ENCODE measurements at regions not wholly inside any gene's neighbourhood (a gene's known extent, or its start where the extent isn't known, plus 50 kb on each side); places are given as distances from the start of the nearest gene placed in this dataset.
A peak's percentile ranks its signal among the peaks of the same experiment; 100 is the strongest.
"Not testable (repeated sequence)": the region's sequence is repeated elsewhere in the genome, so short reads cannot be mapped to it uniquely, and the experiment has no call there.

DNA sequence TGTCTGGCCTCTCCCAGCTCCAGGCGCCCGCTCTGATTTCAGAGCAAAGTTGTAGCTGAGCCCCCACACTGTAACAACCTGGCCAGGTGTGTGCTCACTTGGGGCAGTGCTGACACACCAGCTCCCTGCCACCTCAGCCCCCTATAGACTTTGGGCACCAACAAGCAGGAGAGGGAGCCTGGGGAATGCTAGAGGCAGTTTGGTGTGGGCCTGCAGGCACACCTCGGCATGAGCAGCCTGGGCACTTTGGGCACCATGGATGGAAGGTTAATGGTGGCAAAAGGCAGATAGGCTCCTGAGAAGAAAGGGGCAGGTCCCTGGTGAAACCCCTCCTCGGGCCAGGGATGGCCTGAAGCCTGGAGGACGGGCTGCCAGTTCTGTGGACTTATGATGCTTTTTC lies 212.7 kb upstream of the GNAI1 start:
- no peaks in the 10 kb centered on the region for H3K36me3 ChIP-seq (ENCODE audit: control insufficient read depth in 2 of 3, insufficient read depth in 3 of 3, low read length in 3 of 3)
- H3K4me3 ChIP-seq (ENCODE audit: low read length in 3 of 3), result no peak overlapping the region
- TF ChIP-seq, protein P1, sequence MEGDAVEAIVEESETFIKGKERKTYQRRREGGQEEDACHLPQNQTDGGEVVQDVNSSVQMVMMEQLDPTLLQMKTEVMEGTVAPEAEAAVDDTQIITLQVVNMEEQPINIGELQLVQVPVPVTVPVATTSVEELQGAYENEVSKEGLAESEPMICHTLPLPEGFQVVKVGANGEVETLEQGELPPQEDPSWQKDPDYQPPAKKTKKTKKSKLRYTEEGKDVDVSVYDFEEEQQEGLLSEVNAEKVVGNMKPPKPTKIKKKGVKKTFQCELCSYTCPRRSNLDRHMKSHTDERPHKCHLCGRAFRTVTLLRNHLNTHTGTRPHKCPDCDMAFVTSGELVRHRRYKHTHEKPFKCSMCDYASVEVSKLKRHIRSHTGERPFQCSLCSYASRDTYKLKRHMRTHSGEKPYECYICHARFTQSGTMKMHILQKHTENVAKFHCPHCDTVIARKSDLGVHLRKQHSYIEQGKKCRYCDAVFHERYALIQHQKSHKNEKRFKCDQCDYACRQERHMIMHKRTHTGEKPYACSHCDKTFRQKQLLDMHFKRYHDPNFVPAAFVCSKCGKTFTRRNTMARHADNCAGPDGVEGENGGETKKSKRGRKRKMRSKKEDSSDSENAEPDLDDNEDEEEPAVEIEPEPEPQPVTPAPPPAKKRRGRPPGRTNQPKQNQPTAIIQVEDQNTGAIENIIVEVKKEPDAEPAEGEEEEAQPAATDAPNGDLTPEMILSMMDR (IDR thresholded peaks at IDR 0.05; ENCODE audit: borderline replicate concordance, extremely low read depth, insufficient read depth), result no peak
- intact Hi-C loops (cut with DNase I), result no loop called here
- no peaks in the 10 kb centered on the region for H3K27me3 ChIP-seq (ENCODE audit: control insufficient read depth, insufficient read depth, low read length)
- no peak overlapping the region for H3K9ac ChIP-seq (ENCODE audit: low read length in 3 of 3)
- H3K4me1 ChIP-seq (ENCODE audit: control insufficient read depth in 2 of 3, insufficient read depth in 2 of 3, low read depth in 1 of 3, low read length in 3 of 3), result no peaks in the 10 kb centered on the region
- no peak overlapping the region for H3K27ac ChIP-seq (ENCODE audit: low read depth in 2 of 2, low read length in 2 of 2)
- FAIRE-seq (no peak), DNase-seq (peak in 1 of 5 donors; percentile 52)
- H3K9me3 ChIP-seq (ENCODE audit: control insufficient read depth in 2 of 3, insufficient read depth in 1 of 3, low read length in 3 of 3), result no peaks in the 10 kb centered on the region

- FAIRE-seq; H3K36me3 ChIP-seq (ENCODE audit: control insufficient read depth in 2 of 3, insufficient read depth in 3 of 3, low read length in 3 of 3); H3K4me3 ChIP-seq (ENCODE audit: low read length in 3 of 3); H3K9me3 ChIP-seq (ENCODE audit: control insufficient read depth in 2 of 3, insufficient read depth in 1 of 3, low read length in 3 of 3); DNase-seq; H3K9ac ChIP-seq (ENCODE audit: low read length in 3 of 3); H3K27ac ChIP-seq (ENCODE audit: low read depth in 2 of 2, low read length in 2 of 2); intact Hi-C loops (cut with DNase I); H3K4me1 ChIP-seq (ENCODE audit: control insufficient read depth in 2 of 3, insufficient read depth in 2 of 3, low read depth in 1 of 3, low read length in 3 of 3); H3K27me3 ChIP-seq (ENCODE audit: control insufficient read depth, insufficient read depth, low read length): not testable (repeated sequence)
Measured at GRCh38 chr7:79918632-79919031, 216.0 kb upstream of the GNAI1 start.

GRCh38 chr7:79915346-79915745 lies 219.3 kb upstream of the GNAI1 start:
- H3K4me1 ChIP-seq (ENCODE audit: control insufficient read depth in 2 of 3, insufficient read depth in 2 of 3, low read depth in 1 of 3, low read length in 3 of 3); FAIRE-seq; H3K9me3 ChIP-seq (ENCODE audit: control insufficient read depth in 2 of 3, insufficient read depth in 1 of 3, low read length in 3 of 3); H3K4me3 ChIP-seq (ENCODE audit: low read length in 3 of 3); H3K27ac ChIP-seq (ENCODE audit: low read depth in 2 of 2, low read length in 2 of 2); H3K9ac ChIP-seq (ENCODE audit: low read length in 3 of 3); intact Hi-C loops (cut with DNase I); H3K36me3 ChIP-seq (ENCODE audit: control insufficient read depth in 2 of 3, insufficient read depth in 3 of 3, low read length in 3 of 3); H3K27me3 ChIP-seq (ENCODE audit: control insufficient read depth, insufficient read depth, low read length); DNase-seq: not testable (repeated sequence)

DNA sequence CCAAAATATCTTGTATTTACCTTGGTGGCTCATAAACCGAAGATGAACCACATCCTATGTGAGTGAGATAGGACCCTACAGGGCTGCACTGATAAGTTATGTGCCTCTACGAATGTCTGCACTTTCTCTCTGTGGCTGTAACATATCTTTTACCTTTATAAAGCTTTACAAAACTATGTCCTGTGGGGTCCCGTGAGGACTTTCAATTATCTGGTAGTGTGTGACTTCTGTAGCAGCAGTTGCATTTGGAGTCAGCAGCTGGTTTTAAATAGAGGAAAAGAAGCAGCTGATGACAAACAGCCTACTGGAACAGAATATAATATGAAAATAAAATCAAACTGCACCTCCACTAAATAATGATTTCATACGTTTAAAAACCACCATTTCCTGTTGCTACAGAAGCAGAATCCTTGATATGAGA lies 222.4 kb upstream of the GNAI1 start:
- FAIRE-seq, result no peak
- no peaks in the 10 kb centered on the region for H3K9me3 ChIP-seq (ENCODE audit: control insufficient read depth in 2 of 3, insufficient read depth in 1 of 3, low read length in 3 of 3)

More for the DNA sequence above, 222.4 kb upstream of the GNAI1 start:
- Histone ChIP-seq H3K4me3 (ENCODE audit: low read length in 3 of 3) (no peak overlapping the region), H3K27me3 (ENCODE audit: control insufficient read depth, insufficient read depth, low read length) (no peaks in the 10 kb centered on the region), H3K9ac (ENCODE audit: low read length in 3 of 3) (no peak overlapping the region), H3K36me3 (ENCODE audit: control insufficient read depth in 2 of 3, insufficient read depth in 3 of 3, low read length in 3 of 3) (no peaks in the 10 kb centered on the region), H3K4me1 (ENCODE audit: control insufficient read depth in 2 of 3, insufficient read depth in 2 of 3, low read depth in 1 of 3, low read length in 3 of 3) (no peaks in the 10 kb centered on the region), H3K27ac (ENCODE audit: low read depth in 2 of 2, low read length in 2 of 2) (no peak overlapping the region)
- TF ChIP-seq, protein P1 (IDR thresholded peaks at IDR 0.05; ENCODE audit: borderline replicate concordance, extremely low read depth, insufficient read depth), result no peak
- no peak for DNase-seq
- intact Hi-C loops (cut with DNase I), result no loop called here
